Osteoblast (primary cell): ENCODE measurements at regions not wholly inside any gene's neighbourhood (a gene's known extent, or its start where the extent isn't known, plus 50 kb on each side); places are given as distances from the start of the nearest gene placed in this dataset.

ENCODE experiments used
- DNase-seq: peaks from one replicate; pipeline ENCODE4 v3.0.0; 2011; ENCODE audit warnings: low spot score, mixed read lengths; ENCODE audit not compliant: insufficient read length; ENCODE audit errors: missing footprints
- H2AFZ ChIP-seq: 2 replicates; pipeline ENCODE4 v1.6.0; 2011; ENCODE audit warnings: mild to moderate bottlenecking, low read length
- H3K27ac ChIP-seq: 2 replicates; pipeline ENCODE4 v1.5.1; 2011; ENCODE audit warnings: mild to moderate bottlenecking, low read depth, low read length, moderate library complexity
- H3K27me3 ChIP-seq: 2 replicates; pipeline ENCODE4 v1.6.0; 2012; ENCODE audit warnings: mild to moderate bottlenecking, control low read depth, inconsistent platforms, low read length, moderate library complexity; ENCODE audit not compliant: insufficient read depth
- H3K36me3 ChIP-seq: 2 replicates; pipeline ENCODE4 v1.5.1; 2011; ENCODE audit warnings: mild to moderate bottlenecking, low read length, control low read depth, moderate library complexity; ENCODE audit not compliant: insufficient read depth
- H3K4me1 ChIP-seq: 2 replicates; pipeline ENCODE4 v1.5.1; 2011; ENCODE audit warnings: mild to moderate bottlenecking, low read length, control low read depth, moderate library complexity; ENCODE audit not compliant: insufficient read depth
- H3K4me2 ChIP-seq: 2 replicates; pipeline ENCODE4 v1.6.0; 2011; ENCODE audit warnings: mild to moderate bottlenecking, low read length; ENCODE audit not compliant: insufficient read depth
- H3K4me3 ChIP-seq: fragments of 200-600 bp; sonication (generic); 3 replicates; pipeline ENCODE4 v1.5.1; 2012; ENCODE audit warnings: mild to moderate bottlenecking, low read length, inconsistent platforms; ENCODE audit not compliant: insufficient read depth
- H3K79me2 ChIP-seq: 2 replicates; pipeline ENCODE4 v1.6.0; 2012; ENCODE audit warnings: mild to moderate bottlenecking, low read length, control low read depth, inconsistent platforms; ENCODE audit not compliant: insufficient read depth
- H3K9me3 ChIP-seq: 2 replicates; pipeline ENCODE4 v1.5.1; 2011; ENCODE audit warnings: low read depth, low read length, control low read depth
- H4K20me1 ChIP-seq: 2 replicates; pipeline ENCODE4 v1.6.0; 2012; ENCODE audit warnings: mild to moderate bottlenecking, low read length, control low read depth; ENCODE audit not compliant: insufficient read depth
- CTCF ChIP-seq: IDR thresholded peaks from 2 replicates; pipeline ENCODE4 v1.5.1; 2011; ENCODE audit warnings: mild to moderate bottlenecking, low read depth, low read length, moderate library complexity; ENCODE audit errors: extremely low read depth

GRCh38 chr17:79453481-79453880 is 157.4 kb downstream of the RBFOX3 start:
- Histone ChIP-seq H3K27me3 (no peaks in the 10 kb centered on the region), H3K27ac (no peak overlapping the region), H3K4me3 (no peak overlapping the region), H3K79me2 (no peaks in the 10 kb centered on the region), H3K4me2 (no peak overlapping the region), H4K20me1 (no peaks in the 10 kb centered on the region), H3K9me3 (no peaks in the 10 kb centered on the region), H3K4me1 (no peaks in the 10 kb centered on the region), H3K36me3 (no peaks in the 10 kb centered on the region), H2AFZ (no peak overlapping the region)
- no peak for TF ChIP-seq CTCF
- no peak for DNase-seq

- Histone ChIP-seq H3K36me3 (no peaks in the 10 kb centered on the region), H3K27me3 (no peaks in the 10 kb centered on the region), H3K4me3 (no peak overlapping the region), H4K20me1 (no peaks in the 10 kb centered on the region), H3K79me2 (no peaks in the 10 kb centered on the region), H3K9me3 (no peaks in the 10 kb centered on the region), H2AFZ (no peak overlapping the region), H3K4me2 (no peak overlapping the region), H3K4me1 (no peaks in the 10 kb centered on the region), H3K27ac (no peak overlapping the region)
- no peak for TF ChIP-seq CTCF
- DNase-seq, result no peak
Measured at GRCh38 chr17:79452706-79453105, 158.1 kb downstream of the RBFOX3 start.

- Histone ChIP-seq H3K4me1 (no peaks in the 10 kb centered on the region), H3K27ac (no peak overlapping the region), H3K4me3 (no peak overlapping the region), H3K79me2 (no peaks in the 10 kb centered on the region), H2AFZ (no peak overlapping the region), H3K9me3 (no peaks in the 10 kb centered on the region), H3K27me3 (no peaks in the 10 kb centered on the region), H3K4me2 (no peak overlapping the region), H3K36me3 (no peaks in the 10 kb centered on the region), H4K20me1 (no peaks in the 10 kb centered on the region)
- DNase-seq, result no peak
- no peak for TF ChIP-seq CTCF
Measured at GRCh38 chr17:79451167-79451566, 159.7 kb downstream of the RBFOX3 start.

- no peak overlapping the region for H3K27ac ChIP-seq
- no peak for TF ChIP-seq CTCF
Measured at GRCh38 chr17:79446399-79447009, 164.3 kb downstream of the RBFOX3 start.

More at GRCh38 chr17:79446399-79447009, 164.3 kb downstream of the RBFOX3 start:
- H2AFZ ChIP-seq, result no peak overlapping the region
- no peaks in the 10 kb centered on the region for H3K27me3 ChIP-seq
- no peaks in the 10 kb centered on the region for H4K20me1 ChIP-seq
- DNase-seq, result no peak
- H3K4me2 ChIP-seq, result no peak overlapping the region
- no peaks in the 10 kb centered on the region for H3K79me2 ChIP-seq
- no peak overlapping the region for H3K4me3 ChIP-seq
- H3K4me1 ChIP-seq, result no peaks in the 10 kb centered on the region
- H3K36me3 ChIP-seq, result no peaks in the 10 kb centered on the region
- no peaks in the 10 kb centered on the region for H3K9me3 ChIP-seq
